Endodermal cell (in vitro differentiated cells): ENCODE measurements at regions not wholly inside any gene's neighbourhood (a gene's known extent, or its start where the extent isn't known, plus 50 kb on each side); places are given as distances from the start of the nearest gene placed in this dataset.

Source experiments
- DNase-seq: peaks from one replicate; pipeline ENCODE4 v3.0.0-alpha.2; 2017
- H3K27ac ChIP-seq: 2 replicates; pipeline ENCODE4 v1.5.1; 2013; ENCODE audit warnings: mild to moderate bottlenecking, low read depth, low read length, moderate library complexity
- H3K27me3 ChIP-seq: 2 replicates; pipeline ENCODE4 v1.6.1; 2013; ENCODE audit warnings: mild to moderate bottlenecking, low read length, moderate library complexity; ENCODE audit not compliant: insufficient read depth, control insufficient read depth, poor library complexity, severe bottlenecking
- H3K36me3 ChIP-seq: 2 replicates; pipeline ENCODE4 v1.7.0; 2013; ENCODE audit warnings: mild to moderate bottlenecking, low read length, moderate library complexity; ENCODE audit not compliant: control insufficient read depth, insufficient read depth
- H3K4me1 ChIP-seq: one replicate; pipeline ENCODE4 v1.7.0; 2013; ENCODE audit warnings: low read length; ENCODE audit not compliant: control insufficient read depth, insufficient read depth
- H3K4me3 ChIP-seq: 2 replicates; pipeline ENCODE4 v1.5.1; 2013; ENCODE audit warnings: mild to moderate bottlenecking, low read length, moderate library complexity
- H3K9ac ChIP-seq: 2 replicates; pipeline ENCODE4 v1.6.1; 2013; ENCODE audit warnings: mild to moderate bottlenecking, low read length, moderate library complexity; ENCODE audit not compliant: poor library complexity, severe bottlenecking; ENCODE audit errors: extremely low read depth
- H3K9me3 ChIP-seq: 2 replicates; pipeline ENCODE4 v1.6.1; 2013; ENCODE audit warnings: mild to moderate bottlenecking, low read length, moderate library complexity; ENCODE audit not compliant: control insufficient read depth
- H3K27ac Mint-ChIP-seq: 2 replicates; pipeline ENCODE4 v1.8.0; 2020; ENCODE audit warnings: mixed read lengths
- H3K27me3 Mint-ChIP-seq: 2 replicates; pipeline ENCODE4 v1.8.0; 2021; ENCODE audit warnings: mild to moderate bottlenecking, mixed read lengths; ENCODE audit not compliant: insufficient read depth
- H3K36me3 Mint-ChIP-seq: 2 replicates; pipeline ENCODE4 v1.8.0; 2020; ENCODE audit warnings: low read depth, mixed read lengths
- H3K4me1 Mint-ChIP-seq: 2 replicates; pipeline ENCODE4 v1.8.0; 2020; ENCODE audit warnings: mixed read lengths
- H3K4me3 Mint-ChIP-seq: 2 replicates; pipeline ENCODE4 v1.8.0; 2020; ENCODE audit warnings: mild to moderate bottlenecking, moderate library complexity, mixed read lengths
- H3K9me3 Mint-ChIP-seq: 2 replicates; pipeline ENCODE4 v1.8.0; 2020; ENCODE audit warnings: mild to moderate bottlenecking, mixed read lengths
- CTCF ChIP-seq: fragments of 200-600 bp; sonication (generic); conservative IDR thresholded peaks from 2 replicates; pipeline ENCODE4 v1.5.0; 2021; ENCODE audit warnings: antibody characterized with exemption, mild to moderate bottlenecking
- WGBS, 2 experiments: methylation state at CpG; one replicate each; pipeline versions ENCODE4 v1.1.5 to v1.1.7; 2013; ENCODE audit warnings: missing lambda C conversion rate in 2 of 2, mixed read lengths in 1 of 2; ENCODE audit not compliant: insufficient coverage in 1 of 2, insufficient read length in 1 of 2; 5-methylcytosine and 5-hydroxymethylcytosine counted together

GRCh38 chr1:4973341-4973740 is 318.9 kb downstream of the AJAP1 start:
- 93 to 100% methylated on average over 7 to 10 of the region's 10 CpGs for WGBS, 2 experiments
- no peak overlapping the region for H3K4me3 Mint-ChIP-seq

GRCh38 chr1:4972761-4973320 is 318.4 kb downstream of the AJAP1 start:
- Histone ChIP-seq H3K9me3 (no peaks in the 10 kb centered on the region), H3K4me1 (no peaks in the 10 kb centered on the region), H3K4me3 (no peak overlapping the region), H3K27ac (no peak overlapping the region), H3K9ac (no peak overlapping the region), H3K27me3 (no peaks in the 10 kb centered on the region), H3K36me3 (no peaks in the 10 kb centered on the region)
- H3K4me1 Mint-ChIP-seq = no peaks in the 10 kb centered on the region
- TF ChIP-seq CTCF = no peak
- H3K27me3 Mint-ChIP-seq = peaks cover 5% of the 10 kb centered on the region
- no peak overlapping the region for H3K4me3 Mint-ChIP-seq
- H3K27ac Mint-ChIP-seq = no peak overlapping the region
- H3K9me3 Mint-ChIP-seq = peaks cover 11% of the 10 kb centered on the region
- peak; percentile 15 for DNase-seq
- WGBS, 2 experiments = 93 to 96% methylated on average over 4 to 12 of the region's 12 CpGs
- H3K36me3 Mint-ChIP-seq = peaks cover 2% of the 10 kb centered on the region

More at GRCh38 chr1:4973341-4973740, 318.9 kb downstream of the AJAP1 start:
- Histone ChIP-seq H3K27me3 (no peaks in the 10 kb centered on the region), H3K4me3 (no peak overlapping the region), H3K9ac (no peak overlapping the region), H3K36me3 (no peaks in the 10 kb centered on the region), H3K27ac (no peak overlapping the region), H3K4me1 (no peaks in the 10 kb centered on the region), H3K9me3 (no peaks in the 10 kb centered on the region)
- peak; percentile 9 for DNase-seq
- peaks cover 6% of the 10 kb centered on the region for H3K9me3 Mint-ChIP-seq
- H3K27me3 Mint-ChIP-seq = peaks cover 8% of the 10 kb centered on the region
- no peaks in the 10 kb centered on the region for H3K36me3 Mint-ChIP-seq
- peaks cover 2% of the 10 kb centered on the region for H3K4me1 Mint-ChIP-seq
- no peak overlapping the region for H3K27ac Mint-ChIP-seq
- no peak for TF ChIP-seq CTCF

GRCh38 chr1:4971666-4972065 is 317.3 kb downstream of the AJAP1 start:
- DNase-seq = peak; percentile 13
- H3K4me1 ChIP-seq = no peaks in the 10 kb centered on the region
- H3K36me3 ChIP-seq = no peaks in the 10 kb centered on the region
- H3K9ac ChIP-seq = no peak overlapping the region
- H3K27me3 ChIP-seq = no peaks in the 10 kb centered on the region
- Mint-ChIP-seq H3K4me3 (no peak overlapping the region), H3K36me3 (peaks cover 3% of the 10 kb centered on the region), H3K27ac (no peak overlapping the region), H3K9me3 (peaks cover 13% of the 10 kb centered on the region), H3K4me1 (no peaks in the 10 kb centered on the region), H3K27me3 (peaks cover 11% of the 10 kb centered on the region)
- no peaks in the 10 kb centered on the region for H3K9me3 ChIP-seq
- no peak overlapping the region for H3K27ac ChIP-seq
- H3K4me3 ChIP-seq = no peak overlapping the region
- TF ChIP-seq CTCF = no peak
- WGBS, 2 experiments = 90 to 100% methylated on average over 2 to 3 of the region's 3 CpGs
